Loucy (cell line): ENCODE measurements at regions not wholly inside any gene's neighbourhood (a gene's known extent, or its start where the extent isn't known, plus 50 kb on each side); places are given as distances from the start of the nearest gene placed in this dataset.
"Not testable (repeated sequence)": the region's sequence is repeated elsewhere in the genome, so short reads cannot be mapped to it uniquely, and the experiment has no call there.

ENCODE experiments used
- H2AFZ ChIP-seq: fragments of 200-600 bp; sonication (generic); 2 replicates; pipeline ENCODE4 v1.6.0; 2016; ENCODE audit warnings: antibody characterized with exemption, mild to moderate bottlenecking, low read length, moderate library complexity
- H3F3A ChIP-seq: fragments of 200-600 bp; 2 replicates; pipeline ENCODE4 v1.6.0; 2016; ENCODE audit warnings: antibody characterized with exemption, low read depth, mild to moderate bottlenecking
- H3K27me3 ChIP-seq: fragments of 200-600 bp; sonication (generic); 2 replicates; pipeline ENCODE4 v1.6.1; 2014; ENCODE audit warnings: low read length, mild to moderate bottlenecking; ENCODE audit not compliant: insufficient read depth, poor library complexity, severe bottlenecking
- H3K36me3 ChIP-seq: fragments of 200-600 bp; sonication (generic); 2 replicates; pipeline ENCODE4 v1.6.1; 2016; ENCODE audit warnings: low read length; ENCODE audit not compliant: insufficient read depth
- H3K4me1 ChIP-seq: fragments of 200-600 bp; sonication (generic); 2 replicates; pipeline ENCODE4 v1.5.1; 2014; ENCODE audit warnings: low read length, mild to moderate bottlenecking; ENCODE audit not compliant: insufficient read depth, poor library complexity, severe bottlenecking
- H3K4me2 ChIP-seq: fragments of 200-600 bp; sonication (generic); 2 replicates; pipeline ENCODE4 v1.6.0; 2014; ENCODE audit warnings: antibody characterized with exemption, low read length, low read depth, mild to moderate bottlenecking; ENCODE audit not compliant: poor library complexity, severe bottlenecking
- H3K4me3 ChIP-seq: fragments of 200-600 bp; sonication (generic); 2 replicates; pipeline ENCODE4 v1.5.1; 2014; ENCODE audit warnings: low read length, mild to moderate bottlenecking, mixed read lengths; ENCODE audit not compliant: poor library complexity, severe bottlenecking
- H3K79me2 ChIP-seq: fragments of 200-600 bp; sonication (generic); 2 replicates; pipeline ENCODE4 v1.6.1; 2014; ENCODE audit warnings: low read length; ENCODE audit not compliant: insufficient read depth
- H3K9ac ChIP-seq: fragments of 200-600 bp; sonication (generic); 2 replicates; pipeline ENCODE4 v1.6.0; 2014; ENCODE audit warnings: mild to moderate bottlenecking, low read depth, low read length, moderate library complexity; ENCODE audit not compliant: poor library complexity, severe bottlenecking
- H3K9me2 ChIP-seq: fragments of 200-600 bp; sonication (generic); replicated peaks from 2 replicates; pipeline ENCODE4 v1.6.1; 2016; ENCODE audit warnings: low read depth, low read length, mixed read lengths
- H3K9me3 ChIP-seq: fragments of 200-600 bp; sonication (generic); 2 replicates; pipeline ENCODE4 v1.6.1; 2014; ENCODE audit warnings: mild to moderate bottlenecking, antibody characterized with exemption, low read length, low read depth; ENCODE audit not compliant: insufficient read depth
- H4K20me1 ChIP-seq: fragments of 200-600 bp; sonication (generic); 2 replicates; pipeline ENCODE4 v1.6.0; 2014; ENCODE audit warnings: antibody characterized with exemption, low read length, mild to moderate bottlenecking; ENCODE audit not compliant: insufficient read depth, poor library complexity, severe bottlenecking
- CTCF ChIP-seq: fragments of 200-600 bp; sonication (generic); conservative IDR thresholded peaks from 2 replicates; pipeline ENCODE4 v1.5.1; 2014; ENCODE audit warnings: mild to moderate bottlenecking, antibody characterized with exemption, low read length
- EZH2phosphoT487 ChIP-seq: fragments of 200-600 bp; IDR thresholded peaks from 2 replicates; pipeline ENCODE4 v1.6.1; 2018; ENCODE audit warnings: antibody characterized with exemption, mild to moderate bottlenecking, moderate library complexity, borderline replicate concordance

DNA sequence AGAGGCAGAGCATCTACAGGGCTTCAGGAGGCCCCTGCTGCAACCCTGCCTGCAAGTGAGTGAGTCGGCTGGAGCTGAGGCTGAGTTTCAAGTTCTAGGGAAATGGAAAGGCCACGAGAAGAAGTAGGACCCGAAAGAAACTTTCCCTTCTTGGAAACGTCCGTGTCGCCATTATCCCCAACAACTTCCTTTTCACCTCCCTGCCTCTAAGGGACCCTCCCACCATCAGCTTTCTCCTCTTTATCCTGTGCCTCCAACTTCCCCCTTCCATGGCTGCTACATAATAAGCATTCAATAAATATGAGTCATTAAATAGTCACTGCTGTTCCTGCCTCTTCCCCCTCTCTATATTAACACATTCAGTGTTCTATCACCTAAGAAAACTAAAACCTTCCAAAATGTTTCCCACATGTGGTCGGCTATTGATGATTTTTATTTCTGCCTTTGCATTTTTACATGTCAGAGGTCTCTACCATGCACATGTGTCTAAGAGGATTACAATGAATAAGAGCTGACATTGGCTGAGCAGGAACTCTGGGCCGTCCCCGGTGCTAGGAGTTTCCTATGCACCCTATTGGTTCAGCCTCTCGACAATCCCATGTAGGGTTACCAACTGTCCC is 115.9 kb upstream of the TNRC6C start:
- H3K4me2 ChIP-seq = peak overlapping the region; percentile 79
- H3K36me3 ChIP-seq = no peaks in the 10 kb centered on the region
- H3F3A ChIP-seq = peaks cover 17% of the 10 kb centered on the region
- no peaks in the 10 kb centered on the region for H3K9me2 ChIP-seq
- no peaks in the 10 kb centered on the region for H3K27me3 ChIP-seq
- H3K9ac ChIP-seq = peak overlapping the region; percentile 34
- peak overlapping the region; percentile 49 for H3K4me3 ChIP-seq
- H3K9me3 ChIP-seq = no peaks in the 10 kb centered on the region
- no peak overlapping the region for H2AFZ ChIP-seq
- TF ChIP-seq EZH2phosphoT487 (no peak), CTCF (no peak)
- H4K20me1 ChIP-seq = no peaks in the 10 kb centered on the region
- no peaks in the 10 kb centered on the region for H3K79me2 ChIP-seq
- H3K4me1 ChIP-seq = peaks cover 84% of the 10 kb centered on the region

DNA sequence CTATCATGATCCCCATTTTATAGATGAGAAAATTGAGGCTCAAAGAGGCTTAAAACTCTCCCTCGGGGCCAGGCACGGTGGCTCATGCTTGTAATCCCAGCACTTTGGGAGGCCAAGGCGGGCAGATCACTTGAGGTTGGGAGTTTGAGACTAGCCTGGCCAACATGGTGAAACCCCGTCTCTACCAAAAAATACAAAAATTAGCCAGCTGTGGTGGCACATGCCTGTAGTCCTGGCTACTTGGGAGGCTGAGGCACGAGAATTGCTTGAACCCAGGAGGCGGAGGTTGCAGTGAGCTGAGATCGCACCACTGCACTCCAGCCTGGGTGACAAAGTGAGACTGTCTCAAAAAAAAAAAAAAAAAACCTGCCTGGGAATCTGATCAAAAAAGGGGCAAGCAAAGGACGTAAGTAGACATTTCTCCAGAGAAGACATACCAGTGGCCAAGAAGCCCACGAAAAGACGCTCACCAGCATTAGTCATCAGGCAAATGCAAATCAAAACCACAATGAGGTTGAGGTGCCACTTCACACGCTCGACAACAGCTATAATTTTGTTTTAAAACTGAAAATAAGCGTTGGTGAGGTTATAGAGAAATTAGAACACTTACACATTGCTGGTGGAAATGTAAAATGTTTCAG is 115.1 kb upstream of the TNRC6C start:
- peaks cover 21% of the 10 kb centered on the region for H3F3A ChIP-seq

DNA sequence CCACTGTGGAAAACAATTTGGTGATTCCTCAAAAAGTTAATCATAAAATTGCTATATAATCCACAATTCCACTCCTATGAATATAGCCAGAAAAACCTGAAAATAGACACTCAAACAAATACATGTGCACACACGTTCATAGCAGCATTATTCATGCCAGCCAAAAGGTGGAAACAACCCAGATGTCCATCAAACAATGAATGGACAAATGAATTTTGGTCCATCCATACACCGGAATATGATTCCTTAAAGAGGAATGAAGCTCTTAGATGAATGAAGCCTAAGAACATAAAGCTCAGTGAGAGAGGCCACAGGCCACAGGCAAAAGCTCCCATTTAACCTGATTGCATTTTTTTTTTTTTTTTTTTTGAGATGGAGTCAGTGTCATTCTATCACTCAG is 114.6 kb upstream of the TNRC6C start:
- Histone ChIP-seq H3K79me2 (no peaks in the 10 kb centered on the region), H3K27me3 (no peaks in the 10 kb centered on the region), H3K4me2 (peak overlapping the region; percentile 79), H4K20me1 (no peaks in the 10 kb centered on the region), H3K9me3 (no peaks in the 10 kb centered on the region), H3F3A (peaks cover 21% of the 10 kb centered on the region), H3K4me3 (peak overlapping the region; percentile 49), H3K9ac (peak overlapping the region; percentile 60), H3K9me2 (no peaks in the 10 kb centered on the region), H3K4me1 (peaks cover 95% of the 10 kb centered on the region), H3K36me3 (no peaks in the 10 kb centered on the region), H2AFZ (no peak overlapping the region)
- TF ChIP-seq EZH2phosphoT487 = no peak
- no peak for TF ChIP-seq CTCF

More for the DNA sequence above, 115.1 kb upstream of the TNRC6C start:
- peak overlapping the region; percentile 60 for H3K9ac ChIP-seq
- not testable (repeated sequence) for H2AFZ ChIP-seq, H3K9me3 ChIP-seq, H4K20me1 ChIP-seq, H3K9me2 ChIP-seq, H3K27me3 ChIP-seq, H3K79me2 ChIP-seq, H3K36me3 ChIP-seq
- peaks cover 91% of the 10 kb centered on the region for H3K4me1 ChIP-seq
- peak overlapping the region; percentile 79 for H3K4me2 ChIP-seq
- peak overlapping the region; percentile 49 for H3K4me3 ChIP-seq

DNA sequence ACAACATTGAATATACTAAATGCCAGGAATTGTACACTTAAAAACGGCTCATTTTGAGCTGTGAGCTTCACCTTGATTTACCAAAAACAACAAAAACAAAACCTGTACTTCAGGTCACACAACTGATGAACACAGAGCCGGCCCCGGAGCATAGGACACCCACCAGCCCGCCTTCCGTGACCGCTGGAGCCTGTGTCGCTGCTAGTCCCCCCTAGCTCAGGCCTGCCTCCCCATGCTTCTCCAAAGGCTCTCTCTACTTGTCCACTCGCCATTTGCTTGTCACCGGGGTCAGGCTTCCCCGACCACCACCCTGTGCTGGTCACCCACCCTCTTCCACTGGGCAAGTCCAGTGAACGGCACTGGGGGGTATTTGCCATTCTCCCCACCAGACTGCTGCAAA is 113.8 kb upstream of the TNRC6C start:
- Histone ChIP-seq H3K4me3 (no peak overlapping the region), H3K4me1 (peaks cover 92% of the 10 kb centered on the region), H4K20me1 (no peaks in the 10 kb centered on the region), H3K9me3 (no peaks in the 10 kb centered on the region), H3K9me2 (no peaks in the 10 kb centered on the region), H3K27me3 (no peaks in the 10 kb centered on the region), H3F3A (peaks cover 21% of the 10 kb centered on the region), H3K4me2 (peak overlapping the region; percentile 79), H3K79me2 (no peaks in the 10 kb centered on the region), H3K9ac (peak overlapping the region; percentile 60), H2AFZ (no peak overlapping the region), H3K36me3 (no peaks in the 10 kb centered on the region)
- TF ChIP-seq CTCF (no peak), EZH2phosphoT487 (no peak)
